Neuronal stem cell (in vitro differentiated cells): ENCODE measurements at regions not wholly inside any gene's neighbourhood (a gene's known extent, or its start where the extent isn't known, plus 50 kb on each side); places are given as distances from the start of the nearest gene placed in this dataset.
A peak's percentile ranks its signal among the peaks of the same experiment; 100 is the strongest.
"Not testable (repeated sequence)": the region's sequence is repeated elsewhere in the genome, so short reads cannot be mapped to it uniquely, and the experiment has no call there.

Experiments
- DNase-seq: peaks from one replicate; pipeline ENCODE4 v3.0.0-alpha.2; 2013; ENCODE audit warnings: low spot score
- H2AFZ ChIP-seq: one replicate; pipeline ENCODE4 v1.6.1; 2013; ENCODE audit warnings: mild to moderate bottlenecking, low read length, inconsistent platforms
- H2AK5ac ChIP-seq: 2 replicates; pipeline ENCODE4 v1.6.1; 2013; ENCODE audit warnings: low read depth, mild to moderate bottlenecking, inconsistent platforms, low read length, moderate library complexity, mixed read lengths
- H2BK120ac ChIP-seq: 2 replicates; pipeline ENCODE4 v1.6.1; 2013; ENCODE audit warnings: low read depth, mild to moderate bottlenecking, inconsistent platforms, low read length, moderate library complexity, mixed read lengths
- H2BK12ac ChIP-seq: one replicate; pipeline ENCODE4 v1.6.1; 2013; ENCODE audit warnings: low read length, inconsistent platforms
- H2BK15ac ChIP-seq: 2 replicates; pipeline ENCODE4 v1.6.1; 2013; ENCODE audit warnings: mild to moderate bottlenecking, low read length, inconsistent platforms, mixed read lengths
- H2BK5ac ChIP-seq: one replicate; pipeline ENCODE4 v1.6.1; 2013; ENCODE audit warnings: inconsistent platforms, mild to moderate bottlenecking, low read length, moderate library complexity
- H3K14ac ChIP-seq: one replicate; pipeline ENCODE4 v1.6.1; 2013; ENCODE audit warnings: low read length, inconsistent platforms
- H3K18ac ChIP-seq: 2 replicates; pipeline ENCODE4 v1.6.1; 2013; ENCODE audit warnings: low read length, inconsistent platforms
- H3K23ac ChIP-seq: 2 replicates; pipeline ENCODE4 v1.6.1; 2013; ENCODE audit warnings: low read depth, mild to moderate bottlenecking, mixed read lengths, low read length, inconsistent platforms; ENCODE audit not compliant: poor library complexity
- H3K27ac ChIP-seq: replicated peaks from 3 replicates; pipeline ENCODE4 v1.5.1; 2013; ENCODE audit warnings: low read length, inconsistent platforms
- H3K27me3 ChIP-seq, 3 experiments: 2 replicates each; pipeline ENCODE4 v1.6.1; 2013; ENCODE audit warnings: low read length in 3 of 3, mild to moderate bottlenecking in 2 of 3, inconsistent platforms in 1 of 3, low read depth in 1 of 3, mixed read lengths in 1 of 3, moderate library complexity in 1 of 3; ENCODE audit not compliant: control insufficient read depth in 3 of 3, insufficient read depth in 3 of 3
- H3K36me3 ChIP-seq, 2 donors: replicated peaks in 1 of 2; 2 replicates each; pipeline ENCODE4 v1.6.1; 2013; ENCODE audit warnings: low read length in 2 of 2; ENCODE audit not compliant: control insufficient read depth in 2 of 2, insufficient read depth in 2 of 2
- H3K4ac ChIP-seq: 2 replicates; pipeline ENCODE4 v1.6.1; 2013; ENCODE audit warnings: inconsistent platforms, mild to moderate bottlenecking, low read length, moderate library complexity
- H3K4me1 ChIP-seq, 2 donors: 1 replicate in 1 of 2; 2 replicates in 1 of 2; pipeline ENCODE4 v1.6.1; 2013; ENCODE audit warnings: low read length in 2 of 2, low read depth in 1 of 2; ENCODE audit not compliant: control insufficient read depth in 2 of 2, insufficient read depth in 1 of 2
- H3K4me2 ChIP-seq: one replicate; pipeline ENCODE4 v1.6.1; 2013; ENCODE audit warnings: mild to moderate bottlenecking, low read length, inconsistent platforms; ENCODE audit not compliant: insufficient read depth, poor library complexity, severe bottlenecking
- H3K4me3 ChIP-seq, 2 donors: 2 replicates each; pipeline ENCODE4 v1.5.1; 2013; ENCODE audit warnings: low read length in 2 of 2, mild to moderate bottlenecking in 2 of 2, inconsistent platforms in 1 of 2, moderate library complexity in 1 of 2
- H3K79me1 ChIP-seq: one replicate; pipeline ENCODE4 v1.6.1; 2013; ENCODE audit warnings: low read depth, mild to moderate bottlenecking, inconsistent platforms, low read length, moderate library complexity
- H3K9ac ChIP-seq: one replicate; pipeline ENCODE4 v1.6.1; 2013; ENCODE audit warnings: mild to moderate bottlenecking, low read depth, low read length, inconsistent platforms; ENCODE audit not compliant: poor library complexity
- H3K9me3 ChIP-seq, 2 donors: replicated peaks in 1 of 2; 2 replicates each; pipeline versions ENCODE3 to v1.6.1; 2013; ENCODE audit warnings: low read length in 2 of 2, mild to moderate bottlenecking in 2 of 2, inconsistent platforms in 1 of 2, low read depth in 1 of 2, mixed read lengths in 1 of 2, moderate library complexity in 1 of 2; ENCODE audit not compliant: control insufficient read depth in 2 of 2, insufficient read depth in 1 of 2
- H4K8ac ChIP-seq: one replicate; pipeline ENCODE4 v1.6.1; 2013; ENCODE audit warnings: low read depth, mild to moderate bottlenecking, inconsistent platforms, low read length, moderate library complexity
- H4K91ac ChIP-seq: one replicate; pipeline ENCODE4 v1.6.1; 2013; ENCODE audit warnings: low read length, low read depth, mild to moderate bottlenecking, inconsistent platforms; ENCODE audit not compliant: poor library complexity
- WGBS, 2 donors: extraction: QIAGEN DNeasy Blood & Tissue Kit; methylation state at CpG; one replicate each; pipeline ENCODE4 v1.1.7; 2013; ENCODE audit warnings: missing lambda C conversion rate in 2 of 2, mixed read lengths in 1 of 2; ENCODE audit not compliant: insufficient read length in 2 of 2, insufficient replicate concordance in 1 of 2; ENCODE audit errors: extremely low coverage in 2 of 2; 5-methylcytosine and 5-hydroxymethylcytosine counted together

DNA sequence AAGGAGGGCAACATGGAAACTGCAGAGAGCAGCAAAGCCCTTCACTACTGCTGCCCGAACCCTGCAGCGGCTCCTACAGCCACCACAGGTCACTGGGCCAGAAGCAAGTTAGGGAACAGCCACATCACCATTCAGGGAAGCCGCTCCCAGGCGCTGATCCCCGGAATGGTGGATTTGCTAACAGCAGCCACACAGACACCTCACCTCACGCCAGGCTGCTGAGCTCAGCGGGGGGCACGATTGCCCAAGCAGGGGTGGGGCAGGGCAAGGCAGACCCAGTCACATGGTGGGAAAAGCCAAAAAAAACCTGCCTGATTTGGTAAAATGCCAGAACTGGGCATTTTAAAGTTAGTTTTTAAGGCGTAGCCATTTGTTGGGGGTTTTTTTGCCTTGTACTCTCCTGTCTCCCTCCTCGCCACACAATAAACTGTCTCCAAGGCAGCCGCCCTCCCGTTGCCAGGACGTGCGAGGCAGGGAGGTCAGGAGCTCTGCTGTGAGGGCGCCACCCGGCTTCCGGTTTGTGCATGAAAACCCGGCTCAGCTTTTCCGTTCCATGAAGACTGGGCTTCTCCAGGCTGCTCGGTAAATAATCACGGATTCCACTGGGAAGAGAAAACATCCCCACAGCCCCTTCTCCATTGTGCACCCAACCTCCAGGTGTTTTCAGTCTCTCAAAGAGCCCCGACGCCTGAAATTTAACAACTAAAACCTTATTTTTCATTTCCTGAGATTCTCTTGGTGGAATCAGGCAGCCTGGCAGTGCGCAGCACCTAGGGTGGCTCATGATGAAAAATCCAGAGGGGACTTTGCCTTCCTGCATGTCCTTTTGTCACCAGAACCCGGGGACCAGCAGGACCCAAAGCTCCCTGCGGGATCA is 453.5 kb downstream of the PREX1 start:
- H2BK120ac ChIP-seq, H2BK15ac ChIP-seq, H3K4me2 ChIP-seq, H3K14ac ChIP-seq, H4K8ac ChIP-seq, DNase-seq, H3K18ac ChIP-seq, H3K27ac ChIP-seq, H2BK5ac ChIP-seq, H4K91ac ChIP-seq, H3K36me3 ChIP-seq, H3K4ac ChIP-seq, H3K27me3 ChIP-seq, H3K79me1 ChIP-seq, H3K9ac ChIP-seq, H3K23ac ChIP-seq, H2BK12ac ChIP-seq, H3K9me3 ChIP-seq: not testable (repeated sequence)
- Histone ChIP-seq H3K4me3 (peak overlapping the region in 1 of 2 donors; percentile 10), H2AFZ (peak overlapping the region; percentile 66), H3K4me1 (peaks cover 16 to 32% of the 10 kb centered on the region in 2 donors), H2AK5ac (peak overlapping the region; percentile 44)
- no CpG with 5 or more reads among the region's 26 CpGs for WGBS, 2 donors

DNA sequence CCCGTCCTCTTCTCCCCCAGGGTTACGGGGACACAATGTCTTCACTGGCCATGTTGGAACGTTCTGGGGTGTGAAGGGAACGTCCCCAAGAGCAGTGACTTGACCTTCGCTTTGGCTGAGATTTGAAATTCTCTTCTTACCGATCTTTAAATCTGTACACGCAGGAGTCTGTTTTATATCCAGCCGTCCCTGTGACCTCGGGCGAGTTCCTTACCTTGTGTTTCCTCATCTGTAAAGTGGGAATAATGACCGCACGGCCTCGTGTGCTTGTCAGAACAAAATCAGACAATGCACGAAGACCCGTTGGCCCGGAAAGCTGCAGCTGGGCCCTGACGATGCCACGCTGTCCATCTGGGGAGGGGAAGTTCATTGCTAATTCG is 454.3 kb downstream of the PREX1 start:
- Histone ChIP-seq H4K91ac (no peak overlapping the region), H3K4me3 (no peak overlapping the region), H3K23ac (no peak overlapping the region), H3K27ac (no peak overlapping the region), H2BK120ac (no peak overlapping the region), H2BK5ac (no peak overlapping the region), H3K18ac (no peak overlapping the region), H3K4me2 (no peak overlapping the region), H3K4me1 (peaks cover 20 to 32% of the 10 kb centered on the region in 2 donors), H3K9ac (no peak overlapping the region), H2AFZ (peak overlapping the region; percentile 66), H3K4ac (no peak overlapping the region), H3K14ac (no peak overlapping the region), H3K36me3 (no peaks in the 10 kb centered on the region), H2BK15ac (no peak overlapping the region), H3K79me1 (no peaks in the 10 kb centered on the region), H3K9me3 (no peaks in the 10 kb centered on the region), H2AK5ac (no peak overlapping the region), H3K27me3 (peaks cover 0 to 4% (median 0%) of the 10 kb centered on the region in 3 experiments), H2BK12ac (no peak overlapping the region), H4K8ac (no peak overlapping the region)
- no CpG with 5 or more reads among the region's 19 CpGs for WGBS, 2 donors
- DNase-seq, result no peak

DNA sequence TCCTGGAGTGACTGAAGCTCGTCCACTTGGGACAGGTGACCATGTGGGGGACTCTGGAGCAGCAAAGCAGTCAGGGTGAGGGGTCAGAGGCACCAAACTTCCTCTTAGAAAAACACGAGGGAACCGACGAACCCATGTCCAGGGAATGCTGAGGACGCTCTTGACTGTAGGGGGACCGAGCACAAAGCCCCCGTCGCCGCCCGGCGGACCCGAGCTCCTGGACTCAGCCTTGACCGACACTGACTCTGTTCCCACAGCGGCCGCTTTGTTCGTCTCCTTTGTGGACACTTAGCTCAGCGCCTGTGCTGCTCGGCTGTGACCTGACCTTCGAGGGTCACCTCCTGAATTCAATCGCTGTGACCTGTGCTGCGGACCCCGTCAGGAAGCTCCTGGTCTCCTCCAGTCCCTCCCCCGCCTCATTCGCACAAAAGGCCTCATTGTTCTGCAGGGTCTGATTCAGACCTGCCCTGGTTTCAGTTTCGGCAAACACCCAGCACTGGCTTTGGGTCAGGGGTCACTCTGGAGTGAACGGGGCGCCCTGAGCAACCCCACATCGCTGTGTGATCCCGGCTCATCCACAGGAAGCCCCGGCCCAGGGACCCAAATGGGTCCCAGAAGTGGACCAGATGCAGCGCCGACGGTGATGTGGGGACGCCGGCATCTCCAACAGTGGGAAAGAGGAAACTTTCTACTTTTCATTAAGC is 454.8 kb downstream of the PREX1 start:
- not testable (repeated sequence) for H3K9ac ChIP-seq, H3K27ac ChIP-seq, H3K27me3 ChIP-seq, H3K14ac ChIP-seq, H2BK120ac ChIP-seq, H2BK15ac ChIP-seq, H4K91ac ChIP-seq, H2BK12ac ChIP-seq, H3K18ac ChIP-seq, H2AFZ ChIP-seq, H3K4me3 ChIP-seq, H3K9me3 ChIP-seq, H3K4me2 ChIP-seq, H4K8ac ChIP-seq, H3K79me1 ChIP-seq, H2AK5ac ChIP-seq, H3K36me3 ChIP-seq, H3K4ac ChIP-seq, H2BK5ac ChIP-seq, H3K23ac ChIP-seq
- no CpG with 5 or more reads among the region's 35 CpGs for WGBS, 2 donors
- peaks cover 21 to 32% of the 10 kb centered on the region in 2 donors for H3K4me1 ChIP-seq
- DNase-seq, result peak; percentile 79

DNA sequence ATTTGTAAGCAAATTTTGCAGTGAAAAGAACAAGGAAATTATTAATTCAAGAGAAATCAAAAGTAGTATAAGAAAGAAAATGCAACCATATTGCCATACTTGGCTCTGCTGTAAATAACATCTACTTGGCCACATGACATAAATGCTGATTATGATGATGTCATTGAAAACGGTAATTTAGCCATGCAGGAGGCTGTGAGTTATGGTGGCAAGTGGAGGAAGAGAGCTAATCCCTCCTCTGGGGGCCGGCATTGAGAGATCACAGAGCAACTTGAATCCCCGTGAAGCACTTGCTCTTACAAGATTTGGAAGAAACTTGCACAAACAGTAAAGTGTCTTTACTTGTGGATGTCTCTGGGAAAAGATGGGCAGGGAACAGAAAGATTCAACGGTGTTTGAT is 456.6 kb downstream of the PREX1 start:
- no peak overlapping the region for H3K4ac ChIP-seq
- no CpG with 5 or more reads among the region's 4 CpGs for WGBS, 2 donors

More for the DNA sequence above, 456.6 kb downstream of the PREX1 start:
- no peak overlapping the region for H3K9ac ChIP-seq
- H4K8ac ChIP-seq, result no peak overlapping the region
- peaks cover 0 to 5% (median 4%) of the 10 kb centered on the region in 3 experiments for H3K27me3 ChIP-seq
- H2BK15ac ChIP-seq, result no peak overlapping the region
- DNase-seq, result no peak
- H3K79me1 ChIP-seq, result no peaks in the 10 kb centered on the region
- no peak overlapping the region for H2BK5ac ChIP-seq
- H3K14ac ChIP-seq, result no peak overlapping the region
- H4K91ac ChIP-seq, result no peak overlapping the region
- no peak overlapping the region for H2BK12ac ChIP-seq
- no peak overlapping the region for H3K23ac ChIP-seq
- H3K36me3 ChIP-seq, result no peaks in the 10 kb centered on the region
- peaks cover 2 to 5% of the 10 kb centered on the region in 2 donors for H3K9me3 ChIP-seq
- peaks cover 25 to 32% of the 10 kb centered on the region in 2 donors for H3K4me1 ChIP-seq
- H2AFZ ChIP-seq, result no peak overlapping the region
- H3K27ac ChIP-seq, result no peak overlapping the region
- H2AK5ac ChIP-seq, result no peak overlapping the region
- no peak overlapping the region for H3K4me2 ChIP-seq
- no peak overlapping the region for H2BK120ac ChIP-seq
- H3K18ac ChIP-seq, result no peak overlapping the region
- no peak overlapping the region for H3K4me3 ChIP-seq
